GM12875 (cell line): ENCODE measurements at regions not wholly inside any gene's neighbourhood (a gene's known extent, or its start where the extent isn't known, plus 50 kb on each side); places are given as distances from the start of the nearest gene placed in this dataset.

Experiments used
- H3K4me3 ChIP-seq: one replicate; pipeline ENCODE4 v1.5.1; 2011; ENCODE audit warnings: low read depth, low read length, control low read depth
- CTCF ChIP-seq: IDR thresholded peaks from 2 replicates; pipeline ENCODE4 v1.5.1; 2011; ENCODE audit warnings: low read depth, mild to moderate bottlenecking, control low read depth, inconsistent platforms, low read length, moderate library complexity, borderline replicate concordance; ENCODE audit not compliant: insufficient read depth

GRCh38 chr9:99509900-99510535 lies 287.9 kb downstream of the SEC61B start:
- TF ChIP-seq CTCF, result no peak
- H3K4me3 ChIP-seq, result no peak overlapping the region

GRCh38 chr9:99511723-99512122 lies 289.6 kb downstream of the SEC61B start:
- TF ChIP-seq CTCF, result no peak
- no peak overlapping the region for H3K4me3 ChIP-seq

DNA sequence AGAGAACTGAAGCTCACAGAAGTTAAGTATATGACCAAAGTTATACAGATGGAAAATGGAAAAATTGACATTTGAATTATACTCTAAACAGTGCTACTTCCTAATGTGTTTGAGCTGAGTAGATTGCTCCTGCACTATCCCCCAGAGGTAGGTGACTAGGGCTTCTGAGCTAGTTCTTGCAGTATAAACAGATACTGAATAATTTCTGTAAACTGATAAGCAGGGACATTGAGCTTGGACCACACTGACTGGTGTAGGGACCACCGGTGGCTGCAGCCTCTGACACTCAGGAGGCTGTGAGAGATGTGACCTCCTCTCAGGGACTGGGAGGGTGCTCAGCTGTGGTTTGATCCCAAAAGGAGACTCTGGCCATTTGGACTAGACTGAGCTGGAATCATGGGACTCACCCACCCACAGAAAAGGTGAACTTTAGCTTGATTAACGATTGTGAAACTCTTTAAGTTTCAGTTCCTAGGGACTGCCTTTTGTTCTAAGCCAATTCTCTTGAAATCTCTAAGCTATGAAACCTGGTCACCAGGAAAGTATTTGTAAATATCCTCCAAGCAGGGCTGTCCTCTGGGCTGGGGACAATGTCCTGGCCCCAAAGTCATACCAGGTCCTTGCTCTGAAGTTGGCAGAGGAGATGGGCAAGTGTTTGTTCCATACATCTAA lies 291.5 kb downstream of the SEC61B start:
- H3K4me3 ChIP-seq, result no peak overlapping the region
- no peak for TF ChIP-seq CTCF

DNA sequence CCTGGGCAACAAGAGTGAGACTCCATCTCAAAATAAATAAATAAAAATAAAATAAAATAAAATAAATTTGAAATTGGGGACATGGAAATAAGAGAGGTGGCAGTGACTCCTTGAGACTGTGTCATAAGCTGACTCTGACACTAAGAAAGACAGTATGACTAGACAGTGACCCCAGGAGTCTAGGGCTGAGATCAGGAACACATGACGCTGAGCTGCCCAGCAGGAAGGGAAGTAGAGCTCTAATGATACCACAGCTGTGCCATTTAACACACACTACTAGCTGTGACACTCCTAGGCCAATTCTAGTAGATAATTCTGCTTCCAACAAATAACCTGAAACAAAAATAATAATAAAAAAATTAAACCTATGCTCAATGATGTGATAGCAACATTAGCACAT lies 293.0 kb downstream of the SEC61B start:
- no peak for TF ChIP-seq CTCF

GRCh38 chr9:99515895-99516656 lies 294.0 kb downstream of the SEC61B start:
- TF ChIP-seq CTCF, result no peak
- H3K4me3 ChIP-seq, result no peak overlapping the region

More for the DNA sequence above, 293.0 kb downstream of the SEC61B start:
- no peak overlapping the region for H3K4me3 ChIP-seq

- H3K4me3 ChIP-seq, result no peak overlapping the region
- TF ChIP-seq CTCF, result no peak
Measured at GRCh38 chr9:99516657-99517049, 294.6 kb downstream of the SEC61B start.
